ENCODE measurements at regions not wholly inside any gene's neighbourhood (a gene's known extent, or its start where the extent isn't known, plus 50 kb on each side); places are given as distances from the start of the nearest gene placed in this dataset.

DNA sequence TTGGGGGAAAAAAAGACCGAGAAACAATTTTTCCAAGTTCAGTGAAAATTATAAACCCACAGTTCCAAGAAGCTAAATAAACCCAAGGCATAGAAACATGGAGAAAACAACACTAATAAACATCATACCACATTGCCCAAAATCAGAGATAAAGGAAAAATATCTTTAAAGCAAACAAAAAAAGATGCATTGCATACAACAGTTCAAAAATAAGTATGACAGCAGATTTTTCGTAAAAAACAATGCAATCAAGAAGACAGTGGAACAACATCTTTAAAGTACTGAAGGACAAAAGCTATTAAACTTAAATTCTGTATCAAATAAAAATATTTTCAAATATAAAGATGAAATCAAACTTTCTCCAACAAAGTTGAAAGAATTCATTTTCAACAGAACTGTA is 921.3 kb downstream of the METTL15 start:
- no peak for DNase-seq

DNA sequence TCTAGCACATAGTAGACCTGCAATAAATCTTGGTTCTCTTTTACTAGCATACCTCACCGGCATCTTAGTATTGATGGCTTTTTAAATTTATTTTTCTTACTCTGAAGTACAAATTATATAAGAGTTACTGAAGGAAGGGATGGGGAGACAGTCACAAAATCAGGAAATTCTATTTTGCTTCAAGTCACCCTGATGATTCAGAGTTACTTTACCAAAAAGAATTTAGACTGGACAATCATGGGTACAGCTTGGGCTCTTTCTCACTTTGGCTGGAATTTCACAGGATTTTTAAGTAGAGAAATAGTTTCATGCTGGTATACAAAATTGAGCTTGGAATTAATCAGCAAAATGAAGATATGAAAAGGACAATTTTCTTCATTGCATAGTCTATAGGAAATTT is 919.2 kb downstream of the METTL15 start:
- no peak for DNase-seq

DNA sequence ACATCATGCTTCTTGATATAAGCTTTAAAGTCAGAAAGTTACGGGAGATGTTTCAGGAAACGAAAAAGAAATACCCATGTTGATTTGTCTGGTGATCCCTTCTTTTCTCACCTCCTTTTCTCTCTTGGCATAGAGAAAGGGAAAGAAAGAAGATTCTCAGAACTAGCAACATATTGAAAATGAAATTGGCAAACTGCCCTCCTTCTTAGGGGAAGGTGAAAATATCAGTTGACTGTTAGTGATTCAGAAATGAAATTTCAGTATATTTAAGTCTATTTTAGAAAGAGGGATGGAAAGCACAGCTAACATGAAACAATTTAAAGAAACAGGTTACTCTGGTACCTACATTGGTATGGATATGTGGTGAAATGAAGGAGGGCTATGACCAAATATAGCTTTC is 918.1 kb downstream of the METTL15 start:
- DNase-seq: no peak

- DNase-seq: no peak
Measured at GRCh38 chr11:29025001-29025400, 916.8 kb downstream of the METTL15 start.

DNA sequence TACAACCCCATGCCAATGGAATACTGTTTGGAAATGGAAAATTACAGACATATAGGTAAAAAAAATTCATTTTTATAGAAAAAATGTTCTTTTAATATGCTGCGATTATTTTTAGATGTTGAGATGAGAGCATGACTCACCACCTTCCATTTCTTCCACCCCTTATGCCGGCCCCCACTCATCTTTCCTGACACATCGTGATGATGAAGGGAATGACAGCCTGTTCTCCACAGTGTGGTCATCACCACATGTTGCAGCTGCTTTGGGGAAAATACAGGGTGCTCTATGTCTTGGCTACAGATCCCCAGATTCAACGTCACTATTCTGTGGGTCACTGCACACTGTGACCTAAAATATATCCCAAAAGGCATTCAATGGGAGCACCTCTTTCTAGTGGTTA is 916.2 kb downstream of the METTL15 start:
- DNase-seq: no peak

GRCh38 chr11:29023761-29024160 is 915.6 kb downstream of the METTL15 start:
- DNase-seq: no peak

- DNase-seq: no peak
Measured at GRCh38 chr11:29022676-29023075, 914.5 kb downstream of the METTL15 start.

DNA sequence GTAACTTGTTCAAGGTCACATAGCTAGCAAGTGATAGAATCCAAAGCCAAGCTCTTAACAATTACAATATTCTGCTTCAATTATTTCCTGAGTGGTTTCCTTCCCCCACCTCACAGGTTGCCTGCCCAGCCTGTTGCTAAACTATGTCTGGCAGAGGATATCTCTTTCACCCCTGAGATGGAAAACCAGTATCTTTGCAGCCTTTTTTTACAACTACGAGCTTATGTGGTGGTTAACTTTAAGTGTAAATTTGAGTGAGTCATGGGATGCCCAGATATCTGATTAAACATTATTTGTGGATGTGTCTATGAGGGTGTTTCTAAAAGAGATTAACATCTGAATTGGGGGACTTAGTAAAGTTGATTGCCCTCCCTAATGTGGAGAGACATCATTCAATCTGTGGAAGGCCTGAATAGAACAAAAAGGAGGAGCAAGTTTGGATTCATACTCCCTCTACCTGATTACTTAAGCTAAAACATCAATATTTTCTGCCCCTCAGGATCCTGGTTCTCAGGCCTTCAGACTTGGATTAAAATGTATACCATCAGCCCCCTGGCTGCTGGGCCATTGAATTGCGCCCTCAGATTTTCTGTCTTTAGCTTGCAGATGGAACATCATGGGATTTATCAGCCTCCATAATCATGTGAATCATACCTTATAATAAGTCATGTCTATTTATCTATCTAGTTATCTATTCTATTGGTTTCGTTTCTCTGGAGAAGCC is 911.9 kb downstream of the METTL15 start:
- DNase-seq: no peak

DNA sequence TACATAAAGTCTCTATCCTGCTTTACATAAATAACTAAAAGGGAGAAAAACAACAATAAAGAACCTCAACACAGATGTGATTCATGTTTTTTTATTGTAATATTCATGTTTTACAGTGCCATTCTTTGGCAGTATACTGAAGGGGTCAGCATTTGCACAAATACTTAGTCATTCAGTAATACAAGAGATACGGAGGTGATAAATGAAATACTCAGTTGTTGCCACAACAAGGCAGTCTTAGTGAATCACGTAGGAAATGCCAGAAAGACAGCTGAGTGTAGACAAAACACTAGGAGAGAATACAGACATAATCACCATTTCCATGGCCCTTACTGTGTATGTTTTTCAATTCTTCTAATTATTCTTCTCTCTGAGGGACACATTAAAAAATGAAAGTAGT is 910.4 kb downstream of the METTL15 start:
- DNase-seq: no peak

DNA sequence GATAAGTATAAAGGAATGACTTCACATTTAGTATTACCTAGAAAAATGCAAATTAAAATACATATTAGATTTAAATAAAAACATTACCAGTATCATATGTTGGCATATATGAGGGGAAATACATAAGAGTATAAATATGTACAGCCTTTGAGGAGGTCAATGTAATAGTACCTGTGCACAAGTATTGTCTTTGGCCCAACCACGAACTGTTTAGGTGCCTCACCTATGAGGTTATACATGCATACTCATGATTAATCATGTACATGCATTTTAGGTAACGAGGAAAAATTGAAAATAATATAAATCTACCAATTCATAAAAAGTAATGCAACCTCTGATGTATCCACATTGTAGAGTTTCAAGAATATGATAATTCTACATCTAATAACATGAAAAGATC is 909.8 kb downstream of the METTL15 start:
- no peak for DNase-seq

DNA sequence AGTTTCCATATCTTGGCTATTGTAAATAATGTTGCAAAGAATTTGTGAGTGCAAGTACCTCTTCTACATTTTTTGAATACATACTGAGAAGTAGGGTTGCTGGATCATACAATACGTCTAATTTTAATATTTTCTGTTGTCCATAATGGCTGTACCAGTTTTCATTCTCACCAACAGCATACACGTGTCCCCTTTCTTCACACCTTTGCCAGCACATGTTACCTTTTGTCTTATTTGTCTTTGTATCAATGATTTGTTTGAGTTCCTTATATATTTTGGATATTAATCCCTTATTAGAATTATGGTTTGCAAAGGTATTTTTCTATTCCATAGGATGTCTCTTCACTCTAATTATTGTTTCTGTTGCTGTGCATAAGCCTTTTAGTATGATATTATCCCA is 904.3 kb downstream of the METTL15 start:
- DNase-seq: no peak

GRCh38 chr11:29009426-29009825 is 901.2 kb downstream of the METTL15 start:
- no peak for DNase-seq

GRCh38 chr11:29008481-29008880 is 900.3 kb downstream of the METTL15 start:
- no peak for DNase-seq

GRCh38 chr11:29006668-29007067 is 898.5 kb downstream of the METTL15 start:
- DNase-seq: no peak

- no peak for DNase-seq
Measured at GRCh38 chr11:29005401-29005980, 897.3 kb downstream of the METTL15 start.

DNA sequence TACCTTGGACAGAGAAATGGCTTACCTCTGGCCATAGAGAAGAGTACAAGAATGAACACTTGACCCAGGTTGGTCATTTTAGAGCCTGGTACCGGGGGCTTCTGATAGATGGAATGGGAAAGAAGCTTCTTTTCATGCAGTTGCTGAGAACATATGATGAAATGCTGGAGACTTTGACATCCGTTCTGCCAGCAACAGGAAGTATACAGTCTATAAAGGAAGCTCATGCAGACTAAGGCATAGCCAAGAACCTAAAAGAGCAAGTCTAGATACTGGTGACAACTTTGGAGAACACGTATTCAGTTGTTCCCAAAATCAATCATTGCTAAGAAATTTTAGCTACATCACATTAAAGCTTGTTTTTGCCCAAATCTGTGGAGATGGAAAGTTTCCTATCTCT is 894.6 kb downstream of the METTL15 start:
- DNase-seq: no peak

- DNase-seq: no peak
Measured at GRCh38 chr11:28999620-29000019, 891.4 kb downstream of the METTL15 start.

- DNase-seq: no peak
Measured at GRCh38 chr11:28992996-28993395, 884.8 kb downstream of the METTL15 start.

DNA sequence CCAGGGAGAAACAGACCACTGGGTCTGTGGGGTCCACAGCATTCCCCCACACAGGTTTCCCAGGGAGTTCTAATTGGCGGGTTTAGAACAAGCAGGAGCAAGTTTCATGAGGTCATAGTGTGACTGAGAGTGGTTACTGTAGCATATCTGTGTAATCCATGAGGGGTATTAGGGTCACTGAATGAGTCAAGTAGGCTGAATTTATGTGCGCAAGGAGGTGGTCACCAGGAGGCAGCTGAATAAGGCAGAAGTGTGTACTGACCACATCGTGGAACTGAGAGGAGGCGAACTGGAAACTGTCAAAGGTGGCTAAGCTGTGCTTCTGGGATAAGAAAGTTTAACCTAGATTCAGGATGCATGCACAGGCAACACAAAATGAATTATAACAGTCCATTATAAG is 876.0 kb downstream of the METTL15 start:
- no peak for DNase-seq

DNA sequence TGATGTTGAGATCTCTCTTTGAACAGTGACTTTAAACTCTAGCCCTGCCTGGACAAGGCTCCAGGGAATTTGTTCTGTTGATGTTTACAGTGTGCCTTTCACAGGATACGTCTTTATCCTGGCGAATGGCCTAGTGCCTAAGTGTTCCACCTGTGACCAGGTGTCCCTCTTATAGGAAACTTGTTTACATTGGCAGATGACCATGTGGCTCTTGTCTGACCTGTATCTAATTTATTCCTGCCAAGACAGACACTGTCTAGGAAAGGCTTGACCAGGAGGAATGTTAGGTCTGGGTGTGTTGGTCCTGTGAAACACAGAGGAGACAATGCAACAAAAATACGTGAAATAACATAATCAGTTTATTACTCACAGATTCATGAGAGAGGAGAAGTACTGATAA is 875.6 kb downstream of the METTL15 start:
- DNase-seq: no peak

- DNase-seq: no peak
Measured at GRCh38 chr11:28981381-28981780, 873.2 kb downstream of the METTL15 start.

DNA sequence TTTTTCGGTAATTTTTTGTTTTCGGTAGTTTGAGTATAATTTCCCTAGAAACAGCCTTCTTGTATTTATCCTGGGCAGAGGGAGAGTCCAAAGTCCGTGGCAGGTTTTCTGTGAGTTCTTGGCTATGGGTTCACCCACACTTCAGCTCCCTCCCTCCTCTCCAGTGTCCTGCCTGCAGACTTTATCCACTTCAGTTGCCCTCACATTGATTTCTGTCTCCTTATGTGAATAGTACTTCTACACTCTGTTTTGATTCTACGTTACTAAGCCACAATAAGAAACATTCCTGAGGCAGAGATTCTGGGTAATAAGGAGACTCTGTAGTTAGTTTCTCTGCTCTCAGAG is 868.6 kb downstream of the METTL15 start:
- DNase-seq: no peak

DNA sequence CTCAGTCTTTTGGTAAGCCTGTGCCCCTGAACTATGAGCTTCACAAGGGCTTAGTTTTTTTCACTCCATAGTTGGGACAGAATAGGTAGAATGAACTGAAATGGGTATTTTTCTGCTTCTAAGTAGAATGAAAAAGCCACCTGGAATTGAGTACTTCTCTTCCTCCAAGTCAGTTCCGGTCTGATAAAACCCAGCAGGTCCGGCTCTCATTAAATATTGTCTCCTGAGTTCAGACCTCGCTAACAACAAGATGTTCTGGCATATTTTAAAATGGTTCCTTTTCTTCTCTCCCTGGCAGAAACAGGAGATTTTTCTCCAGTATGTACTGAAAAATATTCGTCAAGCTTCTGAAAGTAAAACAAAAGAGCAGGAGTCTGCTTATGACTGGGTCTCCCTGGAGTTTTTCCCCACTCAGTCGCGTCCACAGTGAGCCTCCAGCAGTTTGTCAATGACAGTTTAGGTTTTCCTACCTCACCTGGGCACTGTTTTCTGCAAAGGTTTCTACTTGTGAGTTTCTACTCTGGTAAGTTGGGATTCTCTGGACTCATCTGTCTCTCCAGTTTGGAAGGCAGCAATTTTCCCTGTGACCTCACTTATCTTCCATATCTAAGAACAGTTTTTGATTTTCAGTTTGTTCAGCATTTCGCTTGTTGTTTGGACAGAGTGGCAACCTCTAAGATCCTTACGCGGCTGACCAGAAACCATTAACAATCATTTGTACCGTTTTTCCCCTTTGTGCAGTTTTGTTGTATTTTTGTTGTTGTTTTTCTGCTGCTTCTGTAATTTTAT is 868.0 kb downstream of the METTL15 start:
- DNase-seq: no peak

GRCh38 chr11:28969832-28970231 is 861.6 kb downstream of the METTL15 start:
- no peak for DNase-seq
